ENCODE measurements at regions not wholly inside any gene's neighbourhood (a gene's known extent, or its start where the extent isn't known, plus 50 kb on each side); places are given as distances from the start of the nearest gene placed in this dataset.

- ATAC-seq (ENCODE audit: poor library complexity) = no peak
- no peak for DNase-seq
- Mint-ChIP-seq H3K9me3 (no peaks in the 10 kb centered on the region), H3K36me3 (ENCODE audit: low read depth) (no peaks in the 10 kb centered on the region), H3K4me1 (ENCODE audit: low read depth) (no peaks in the 10 kb centered on the region), H3K27me3 (no peaks in the 10 kb centered on the region), H3K4me3 (no peak overlapping the region), H3K27ac (no peak overlapping the region)
- intact Hi-C loops (cut with DNase I, micrococcal nuclease) = no loop called here
- TF ChIP-seq CTCF (IDR thresholded peaks at IDR 0.05) = no peak
- H3K4me3 ChIP-seq (ENCODE audit: low read length) = no peak overlapping the region
- peaks cover 0 to 3% of the 10 kb centered on the region in 2 experiments for H3K9me3 ChIP-seq (ENCODE audit: control insufficient read depth in 1 of 2, insufficient read depth in 1 of 2, low read length in 2 of 2)
- H3K27me3 ChIP-seq (ENCODE audit: control insufficient read depth in 1 of 2, insufficient read depth in 2 of 2, low read length in 2 of 2) = no peaks in the 10 kb centered on the region
- ChIA-PET POLR2A (no interaction called here), CTCF (interaction anchor here (1.0 kb wide), 1 partner anchor 9 kb away, joined by 3 read pairs; no protein-coding TSS in a partner anchor)
- no peaks in the 10 kb centered on the region for H3K36me3 ChIP-seq (ENCODE audit: insufficient read depth, low read length)
- no peak overlapping the region for H3K27ac ChIP-seq (ENCODE audit: low read depth in 1 of 2, low read length in 2 of 2)
- no peaks in the 10 kb centered on the region for H3K4me1 ChIP-seq (ENCODE audit: insufficient read depth, low read length)
Observed at GRCh38 chr1:74964508-74965102, 169.6 kb upstream of the LHX8 start.

- intact Hi-C loops (cut with DNase I, micrococcal nuclease) = no loop called here
- no peaks in the 10 kb centered on the region for H3K4me1 Mint-ChIP-seq (ENCODE audit: low read depth)
- DNase-seq (no peak), ATAC-seq (ENCODE audit: poor library complexity) (no peak)
- no peaks in the 10 kb centered on the region for H3K27me3 Mint-ChIP-seq
- peaks cover 0 to 3% of the 10 kb centered on the region in 2 experiments for H3K9me3 ChIP-seq (ENCODE audit: control insufficient read depth in 1 of 2, insufficient read depth in 1 of 2, low read length in 2 of 2)
- H3K9me3 Mint-ChIP-seq = peaks cover 3% of the 10 kb centered on the region
- no peaks in the 10 kb centered on the region for H3K4me1 ChIP-seq (ENCODE audit: insufficient read depth, low read length)
- H3K4me3 Mint-ChIP-seq = no peak overlapping the region
- ChIA-PET POLR2A (interaction anchor here (0.9 kb wide), 1 partner anchor 8 kb away, joined by 3 read pairs; no protein-coding TSS in a partner anchor), CTCF (interaction anchor here (1.0 kb wide), 1 partner anchor 16 kb away, joined by 3 read pairs; no protein-coding TSS in a partner anchor)
- H3K27ac ChIP-seq (ENCODE audit: low read depth in 1 of 2, low read length in 2 of 2) = no peak overlapping the region
- no peak overlapping the region for H3K4me3 ChIP-seq (ENCODE audit: low read length)
- H3K36me3 Mint-ChIP-seq (ENCODE audit: low read depth) = no peaks in the 10 kb centered on the region
- no peak for TF ChIP-seq CTCF (IDR thresholded peaks at IDR 0.05)
- no peaks in the 10 kb centered on the region for H3K36me3 ChIP-seq (ENCODE audit: insufficient read depth, low read length)
- no peaks in the 10 kb centered on the region for H3K27me3 ChIP-seq (ENCODE audit: control insufficient read depth in 1 of 2, insufficient read depth in 2 of 2, low read length in 2 of 2)
- H3K27ac Mint-ChIP-seq = no peak overlapping the region
Observed at GRCh38 chr1:74969566-74970135, 164.5 kb upstream of the LHX8 start.

- Mint-ChIP-seq H3K4me3 (no peak overlapping the region), H3K9me3 (peaks cover 3% of the 10 kb centered on the region), H3K27ac (no peak overlapping the region), H3K27me3 (no peaks in the 10 kb centered on the region), H3K4me1 (ENCODE audit: low read depth) (no peaks in the 10 kb centered on the region), H3K36me3 (ENCODE audit: low read depth) (no peaks in the 10 kb centered on the region)
- no peak overlapping the region for H3K4me3 ChIP-seq (ENCODE audit: low read length)
- H3K36me3 ChIP-seq (ENCODE audit: insufficient read depth, low read length) = no peaks in the 10 kb centered on the region
- no peaks in the 10 kb centered on the region for H3K9me3 ChIP-seq (ENCODE audit: control insufficient read depth in 1 of 2, insufficient read depth in 1 of 2, low read length in 2 of 2)
- no peak overlapping the region for H3K27ac ChIP-seq (ENCODE audit: low read depth in 1 of 2, low read length in 2 of 2)
- no peaks in the 10 kb centered on the region for H3K27me3 ChIP-seq (ENCODE audit: control insufficient read depth in 1 of 2, insufficient read depth in 2 of 2, low read length in 2 of 2)
- intact Hi-C loops (cut with DNase I, micrococcal nuclease) = no loop called here
- CTCF ChIA-PET = no interaction called here
- H3K4me1 ChIP-seq (ENCODE audit: insufficient read depth, low read length) = no peaks in the 10 kb centered on the region
- DNase-seq (no peak), ATAC-seq (ENCODE audit: poor library complexity) (no peak)
- POLR2A ChIA-PET = no interaction called here
- TF ChIP-seq CTCF (IDR thresholded peaks at IDR 0.05) = no peak
Observed at GRCh38 chr1:74971982-74972381, 162.2 kb upstream of the LHX8 start.
